SIG-M5 (cell line): ENCODE measurements at regions not wholly inside any gene's neighbourhood (a gene's known extent, or its start where the extent isn't known, plus 50 kb on each side); places are given as distances from the start of the nearest gene placed in this dataset.

Experiments used
- DNase-seq: peaks from one replicate; lab custom pipeline; 2025; lab: John Stamatoyannopoulos, UW

DNA sequence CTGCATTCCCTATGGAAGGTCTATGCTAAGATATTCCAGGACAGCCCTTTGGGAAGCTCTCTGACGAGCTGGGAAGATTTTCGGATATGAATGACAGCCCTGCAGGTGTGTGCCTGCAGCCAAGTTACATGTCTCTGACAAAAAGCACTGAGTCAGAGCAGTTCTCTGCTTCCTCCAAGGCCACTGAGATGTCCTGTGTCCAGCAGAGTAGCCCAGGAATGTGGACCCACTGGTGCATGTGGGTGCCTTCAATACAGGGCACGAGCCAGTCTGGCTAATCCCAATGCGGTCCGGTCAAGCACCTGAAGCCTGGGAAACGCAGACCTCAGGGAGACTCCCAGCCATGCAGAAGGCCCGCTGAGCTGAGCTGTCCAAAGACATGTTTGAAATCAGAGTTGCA, 565.7 kb downstream of the TCERG1L start:
- DNase-seq, result no peak

DNA sequence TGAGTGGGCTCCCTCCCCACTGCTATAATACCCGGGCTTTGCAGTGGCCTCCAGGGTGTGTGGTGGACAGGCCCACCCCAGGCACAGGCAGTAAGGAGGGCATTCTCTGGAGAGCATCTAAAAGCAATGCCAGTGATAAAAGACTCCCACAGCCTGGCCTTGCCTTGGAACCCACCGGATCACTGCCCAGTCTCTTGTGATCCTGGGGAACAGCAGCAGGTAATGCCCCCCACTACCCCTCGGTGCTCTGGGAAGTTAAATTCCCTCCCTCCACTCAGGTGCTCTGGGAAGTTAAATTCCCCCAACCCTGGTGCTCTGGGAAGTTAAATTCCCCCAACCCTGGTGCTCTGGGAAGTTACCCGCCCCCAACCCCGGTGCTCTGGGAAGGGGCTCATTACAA, 565.2 kb downstream of the TCERG1L start:
- no peak for DNase-seq

DNA sequence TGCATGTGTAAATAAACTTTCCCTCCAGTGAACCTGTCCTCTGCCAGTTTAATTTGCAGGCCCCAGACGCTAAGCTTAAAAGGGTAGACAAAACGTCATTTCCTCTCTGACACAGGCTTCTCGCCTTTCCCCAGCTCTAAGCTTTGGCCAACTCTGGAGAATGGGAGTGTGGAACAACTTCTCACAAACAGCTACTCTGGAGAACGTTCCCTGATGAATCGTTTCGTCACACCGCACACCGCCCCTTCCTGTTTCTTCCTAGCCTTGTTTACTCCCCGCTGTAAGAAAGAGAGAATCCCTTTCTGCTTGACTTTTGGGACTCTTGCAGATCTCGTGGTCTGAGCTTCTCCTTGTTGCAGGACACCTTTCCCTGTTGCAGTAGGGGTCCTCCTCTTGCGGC, 564.2 kb downstream of the TCERG1L start:
- no peak for DNase-seq

DNA sequence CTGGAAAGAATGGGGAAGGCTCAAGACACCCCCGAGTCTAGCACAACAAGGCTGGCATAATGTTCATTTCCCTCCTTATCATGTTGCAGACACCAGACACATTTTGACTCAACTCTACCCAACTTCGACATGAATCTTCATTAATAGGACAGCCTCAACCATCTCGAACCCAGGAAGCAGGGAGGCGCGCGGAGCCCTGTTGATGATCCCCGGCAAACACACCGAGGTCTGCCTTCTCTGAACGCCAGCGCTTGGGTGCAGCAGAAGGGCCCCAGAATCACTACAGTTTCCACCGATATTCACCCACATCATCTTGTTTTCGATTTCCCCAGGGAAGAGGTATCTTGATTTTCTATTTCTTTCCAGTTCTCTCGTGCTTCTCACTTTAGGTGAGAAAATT, 563.6 kb downstream of the TCERG1L start:
- no peak for DNase-seq

DNA sequence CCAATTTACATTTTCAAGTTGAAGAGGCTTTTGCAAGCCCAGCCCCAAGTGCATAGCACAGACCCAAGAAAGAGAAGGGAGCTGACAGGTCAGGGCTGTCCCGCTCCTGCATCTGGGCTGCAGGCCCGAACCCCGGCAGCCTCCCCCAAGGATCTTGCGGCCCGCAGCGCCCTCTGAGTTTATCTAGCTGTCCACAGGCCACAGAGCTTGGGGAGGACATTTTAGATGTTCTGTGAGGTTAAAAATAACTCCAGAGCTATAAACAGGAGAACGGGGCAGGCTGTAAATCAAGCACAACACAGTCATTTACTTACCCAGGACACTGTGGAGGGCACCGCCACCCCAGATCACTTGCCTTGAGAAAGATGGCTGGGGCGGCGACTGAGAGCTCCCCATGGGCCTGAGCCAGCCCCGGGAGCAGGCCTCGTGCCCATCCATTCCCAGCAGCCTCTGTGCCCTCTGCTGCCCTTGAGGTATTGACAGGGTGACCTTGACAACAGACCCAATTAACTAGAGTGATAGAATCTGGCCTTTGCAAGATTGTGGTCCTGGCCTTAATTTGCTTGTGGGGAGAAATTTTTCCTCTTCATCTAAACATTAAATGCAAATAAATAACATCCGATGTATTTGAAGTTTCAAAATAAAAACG, 563.0 kb downstream of the TCERG1L start:
- DNase-seq, result no peak

DNA sequence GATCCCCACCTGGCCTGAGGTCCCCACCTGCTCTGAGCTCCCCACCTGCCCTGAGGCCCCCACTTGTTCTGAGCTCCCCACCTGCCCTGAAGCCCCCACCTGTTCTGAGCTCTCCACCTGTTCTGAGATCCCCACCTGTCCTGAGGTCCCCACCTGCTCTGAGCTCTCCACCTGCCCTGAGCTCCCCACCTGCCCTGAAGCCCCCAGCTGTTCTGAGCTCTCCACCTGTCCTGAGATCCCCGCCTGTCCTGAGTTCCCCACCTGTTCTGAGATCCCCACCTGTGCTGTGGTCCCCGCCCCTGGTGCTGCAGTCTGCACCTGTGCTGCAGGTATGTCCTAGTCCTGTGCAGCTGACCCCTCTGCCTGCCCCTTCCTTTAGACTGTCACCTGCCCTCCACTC, 561.6 kb downstream of the TCERG1L start:
- no peak for DNase-seq

DNA sequence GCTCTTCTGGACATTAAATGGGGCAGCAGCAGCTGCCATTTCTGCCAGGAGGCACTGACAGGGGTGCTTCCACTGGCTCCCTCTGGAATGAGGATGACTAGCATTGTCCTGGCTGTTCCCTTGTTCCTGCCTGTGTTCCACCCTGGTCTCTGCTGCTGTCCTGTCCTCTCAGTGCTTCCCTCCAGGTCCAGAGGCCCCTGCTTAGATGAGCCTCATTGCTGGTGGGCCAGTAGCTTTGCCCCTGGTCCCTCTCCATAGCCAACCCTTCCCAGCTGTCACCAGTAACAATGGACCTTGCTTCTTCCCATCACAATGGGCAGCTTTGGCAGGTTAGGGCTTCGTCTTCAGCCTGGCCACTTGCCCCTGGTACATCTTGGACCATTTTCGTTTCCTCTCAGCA, 561.1 kb downstream of the TCERG1L start:
- DNase-seq, result no peak

DNA sequence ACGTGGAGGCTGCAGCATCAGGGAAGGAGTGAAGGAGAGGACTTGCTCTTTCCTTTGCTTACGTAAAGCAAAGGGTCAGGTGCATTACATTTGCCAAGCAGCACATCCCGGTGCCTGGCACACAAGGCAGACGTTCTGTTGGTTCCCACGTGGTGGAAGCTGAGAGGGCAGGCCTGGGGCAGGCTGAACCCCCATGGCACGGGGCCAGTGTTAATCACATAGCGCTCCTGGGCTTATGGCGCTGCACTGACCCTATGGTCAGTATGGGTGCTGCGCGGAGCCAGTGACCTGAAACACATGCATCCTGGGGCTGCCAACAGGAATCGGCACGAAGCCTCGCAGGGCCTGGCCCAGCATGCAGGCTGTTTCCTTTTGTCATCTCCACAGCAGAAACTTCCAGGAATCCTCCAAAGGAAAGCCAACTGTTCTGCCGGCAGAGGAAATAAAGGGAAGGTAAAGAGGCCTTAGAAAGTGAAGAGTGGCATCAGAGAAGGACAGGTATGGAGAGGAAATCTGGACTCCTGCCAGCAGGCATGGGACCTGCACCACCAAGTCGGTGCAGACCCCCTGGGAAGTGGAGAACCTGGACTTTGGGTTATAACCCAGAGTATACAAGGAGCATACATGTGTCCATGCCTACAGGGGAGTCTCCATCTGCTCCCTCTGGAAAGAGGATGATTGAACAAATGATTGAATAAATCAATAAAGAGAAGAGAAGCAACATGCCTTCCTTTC, 560.2 kb downstream of the TCERG1L start:
- DNase-seq, result no peak

DNA sequence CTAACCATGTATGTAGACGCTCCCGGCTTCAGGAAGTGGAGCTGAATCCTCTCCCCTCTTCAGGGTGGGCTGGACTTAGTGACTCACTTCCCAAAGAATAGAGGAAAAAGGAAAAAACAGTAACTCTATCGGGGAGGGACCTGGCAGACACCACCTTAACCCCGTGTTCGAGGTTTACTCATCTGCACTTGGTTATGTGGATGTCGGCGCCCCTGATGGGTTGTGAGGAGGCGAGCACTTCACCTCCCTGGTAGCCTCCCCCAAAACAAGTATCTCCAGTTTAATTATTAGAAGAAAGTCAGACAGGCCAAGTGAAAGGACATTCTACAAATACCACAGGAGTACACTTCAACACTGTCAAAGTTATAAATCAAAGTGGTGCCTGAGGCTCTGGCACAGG, 559.7 kb downstream of the TCERG1L start:
- DNase-seq, result no peak

DNA sequence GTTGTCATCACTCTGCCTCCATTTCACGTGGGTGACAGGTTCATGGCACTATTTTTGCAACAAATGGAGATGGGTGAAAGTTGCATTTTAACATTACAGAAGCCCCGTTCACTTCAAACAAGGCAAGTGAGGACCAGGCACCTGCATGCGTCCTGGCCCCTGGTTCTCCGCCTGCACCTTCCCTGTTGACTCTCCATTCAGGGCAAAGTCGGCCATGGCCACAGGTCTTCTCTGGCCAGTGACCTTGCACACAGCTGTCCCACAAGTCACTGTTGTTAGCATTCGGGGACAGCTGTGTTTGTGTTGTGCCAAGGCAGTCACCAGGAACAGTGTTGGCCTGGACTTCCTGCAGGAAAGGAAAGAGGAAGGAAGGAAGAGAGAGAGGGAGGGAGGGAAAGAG, 554.9 kb downstream of the TCERG1L start:
- DNase-seq, result no peak

DNA sequence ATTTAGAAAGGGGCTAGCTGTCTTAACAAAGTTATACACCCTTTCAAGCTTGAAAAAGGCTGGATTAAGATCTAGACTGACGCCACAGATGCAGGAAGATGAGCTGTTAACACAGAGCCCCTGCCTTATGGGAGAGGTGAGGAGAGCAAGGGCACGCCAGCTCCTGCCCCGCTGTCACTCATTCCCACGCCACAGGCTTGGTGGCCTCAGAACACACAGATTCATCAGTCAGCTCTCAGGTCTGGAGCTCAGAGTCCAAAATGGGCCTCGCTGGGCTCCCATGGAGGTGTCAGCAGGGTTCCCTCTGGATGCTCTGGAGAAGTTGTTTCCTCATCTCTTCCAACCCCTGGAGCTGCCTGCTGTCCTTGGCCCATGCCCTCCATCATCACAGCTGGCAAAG, 554.2 kb downstream of the TCERG1L start:
- DNase-seq, result no peak

DNA sequence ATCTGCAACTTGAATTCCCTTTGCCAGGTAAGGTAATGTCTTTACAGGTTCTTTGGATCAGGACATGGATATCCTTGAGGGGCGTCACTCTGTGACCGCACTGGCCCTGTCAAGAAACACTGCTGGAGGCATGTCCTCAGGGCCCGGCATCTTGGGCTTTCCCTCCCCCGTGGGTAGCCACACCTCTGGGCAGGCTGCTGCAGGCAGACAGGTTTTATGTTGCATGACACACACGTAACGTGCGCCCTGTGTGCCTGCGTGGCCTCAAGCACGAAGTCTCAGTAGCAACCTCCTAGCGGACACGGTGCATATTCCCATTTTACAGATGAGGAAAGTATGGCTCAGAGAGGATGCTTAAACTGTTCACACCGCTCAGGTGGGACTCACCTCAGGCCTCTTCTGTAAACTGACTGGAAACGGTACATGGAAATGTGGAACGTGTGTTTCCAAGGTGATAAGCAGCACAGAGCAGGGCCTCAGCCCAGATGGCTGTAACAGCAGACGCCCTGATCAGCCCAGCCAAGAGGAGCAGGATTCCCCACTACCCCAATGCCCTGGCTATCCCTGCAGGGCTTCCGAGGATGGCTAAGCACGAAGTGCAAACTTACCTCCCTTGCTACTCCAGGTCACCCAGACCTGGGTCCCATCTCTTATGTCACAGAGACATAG, 553.6 kb downstream of the TCERG1L start:
- DNase-seq, result no peak

DNA sequence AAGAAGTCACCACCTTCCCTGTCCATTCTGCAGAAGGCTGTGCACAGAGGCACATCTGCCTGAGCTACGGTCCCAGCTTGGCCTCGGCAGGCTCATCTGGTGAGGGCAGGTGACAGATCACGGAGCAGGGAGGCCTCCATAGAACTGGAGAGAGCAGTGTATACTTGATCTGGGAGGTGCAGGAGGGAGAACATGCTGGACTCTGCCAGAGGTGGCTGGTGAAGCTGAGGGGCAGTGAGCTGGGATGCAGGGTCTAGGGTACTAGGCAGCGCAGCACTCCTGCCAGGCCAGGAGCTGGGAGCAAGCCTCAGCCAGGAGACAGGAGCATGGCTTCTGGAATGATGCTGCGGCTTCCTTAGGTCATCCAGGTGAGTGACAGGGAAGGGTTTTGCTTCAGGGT, 553.0 kb downstream of the TCERG1L start:
- DNase-seq, result no peak

DNA sequence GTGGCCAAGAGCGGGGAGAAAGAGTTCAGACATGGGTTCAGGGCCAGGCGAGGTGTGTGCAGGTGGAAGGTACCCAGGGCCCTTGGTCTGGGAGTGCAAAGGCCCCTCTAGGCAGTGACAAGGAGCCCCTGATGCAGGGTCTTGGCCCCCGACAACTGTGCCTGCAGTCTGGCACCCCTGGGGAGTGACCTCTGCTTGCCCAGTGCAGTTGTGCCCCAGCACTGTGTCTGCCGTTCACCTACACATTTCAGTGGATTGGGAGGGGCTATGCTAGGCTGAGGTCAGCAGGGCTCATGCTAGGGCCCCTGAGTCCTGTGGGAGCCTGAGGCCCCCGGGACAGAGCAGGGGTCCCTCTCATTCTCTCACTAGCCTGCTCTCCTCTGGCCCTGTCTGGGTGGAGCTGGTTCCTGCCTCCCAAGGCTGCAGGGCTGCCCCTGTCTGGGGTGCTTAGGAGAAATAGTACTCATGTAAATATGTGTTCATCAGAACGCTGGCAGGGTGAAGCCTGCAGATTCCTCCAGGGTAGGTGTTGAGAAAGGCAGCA, 550.4 kb downstream of the TCERG1L start:
- DNase-seq, result no peak

DNA sequence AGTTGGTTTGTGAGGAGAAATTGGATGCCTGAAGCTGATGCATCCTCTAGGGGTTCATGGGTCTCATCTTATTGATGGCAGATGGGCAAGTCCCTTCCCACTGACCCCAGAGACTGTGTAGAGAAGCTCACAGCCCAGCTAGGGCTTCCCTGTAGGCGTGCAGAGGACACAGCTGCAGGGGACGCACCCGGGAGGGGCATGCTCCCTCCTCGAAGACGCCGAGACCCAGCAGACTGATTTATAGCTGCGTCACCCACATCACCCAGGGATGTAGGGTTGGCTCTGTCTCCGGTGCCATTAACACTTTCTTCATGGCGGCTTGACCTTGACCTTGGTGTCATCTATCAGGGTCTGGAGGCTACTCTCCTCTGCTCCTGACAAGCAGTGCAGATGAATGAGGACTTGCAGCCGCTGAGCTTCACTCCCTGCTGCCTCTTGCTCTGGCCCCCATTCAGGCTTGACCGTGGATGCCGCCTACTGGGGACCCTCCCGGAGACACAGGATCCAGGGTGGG, 549.7 kb downstream of the TCERG1L start:
- no peak for DNase-seq

DNA sequence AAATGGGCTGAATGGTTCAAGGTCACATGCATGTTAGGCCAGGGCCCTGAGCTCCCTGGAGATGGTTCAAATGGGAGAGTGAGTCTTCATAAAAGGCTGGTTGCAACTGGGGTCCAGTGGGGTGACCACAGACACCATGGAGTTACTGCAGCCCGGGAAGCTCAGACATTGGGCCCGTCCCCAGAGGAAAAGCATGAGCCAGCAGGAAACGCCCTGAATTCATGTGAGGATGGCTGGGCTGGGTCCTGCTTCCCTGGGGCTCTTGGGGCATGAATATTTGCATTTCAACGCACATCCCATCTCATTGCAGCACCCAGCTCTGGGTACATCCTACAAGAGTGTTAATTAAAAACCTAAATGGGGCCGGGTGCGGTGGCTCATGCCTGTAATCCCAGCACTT, 549.0 kb downstream of the TCERG1L start:
- DNase-seq, result no peak

DNA sequence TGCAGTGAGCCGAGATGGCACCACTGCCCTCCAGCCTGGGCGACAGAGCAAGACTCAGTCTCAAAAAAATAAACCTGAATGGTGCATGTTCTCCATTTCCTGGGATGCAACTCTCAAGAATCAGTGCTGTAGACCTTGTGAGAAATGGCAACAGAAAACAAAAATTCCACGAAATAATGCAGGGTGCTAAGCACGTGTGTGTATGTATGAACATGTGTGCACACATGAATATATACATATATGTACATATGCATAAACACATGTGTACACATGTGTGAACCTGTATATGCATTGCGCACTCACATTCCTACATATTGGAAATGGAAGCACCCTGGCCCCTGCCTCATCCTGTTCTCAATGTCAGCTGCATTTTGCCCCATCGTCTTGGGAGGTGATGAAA, 548.5 kb downstream of the TCERG1L start:
- DNase-seq, result no peak

DNA sequence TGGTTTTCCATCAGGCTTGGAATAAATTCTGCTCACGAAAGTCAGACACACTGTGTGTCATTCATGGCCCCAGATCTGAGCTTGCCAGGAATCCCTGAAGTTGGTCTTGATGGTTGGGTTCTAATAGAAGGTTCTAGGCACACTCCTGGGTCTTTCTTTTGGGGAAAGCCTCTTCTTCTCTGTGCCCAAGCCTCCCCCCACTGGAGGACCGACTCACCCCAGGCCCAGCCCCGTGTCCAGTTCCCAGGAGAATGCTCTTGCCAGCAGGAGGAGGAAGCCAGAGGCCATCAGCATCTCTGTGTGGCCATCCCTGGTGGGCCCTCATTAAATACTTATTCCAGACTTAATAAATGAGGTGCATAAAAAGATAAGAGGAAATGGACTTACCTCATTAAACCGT, 548.0 kb downstream of the TCERG1L start:
- no peak for DNase-seq

DNA sequence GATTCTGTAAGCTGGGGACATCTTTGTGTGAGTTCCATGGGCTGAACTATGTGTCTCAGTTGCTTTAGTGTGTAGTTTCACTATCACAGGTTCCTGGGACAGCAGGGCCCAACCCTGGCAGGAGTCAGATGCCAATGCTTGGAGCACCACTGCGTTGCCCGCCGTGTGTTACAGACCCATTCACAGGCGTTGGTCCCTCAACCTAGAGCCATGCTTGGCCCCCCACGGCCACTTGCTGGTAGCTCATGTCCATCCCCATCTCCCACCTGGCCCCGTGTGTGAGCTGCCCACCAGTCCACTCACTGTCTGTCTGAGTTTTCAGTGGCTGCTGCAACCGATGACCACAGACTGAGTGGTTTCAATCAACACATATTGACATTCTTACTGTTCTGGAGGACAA, 546.9 kb downstream of the TCERG1L start:
- DNase-seq, result no peak

DNA sequence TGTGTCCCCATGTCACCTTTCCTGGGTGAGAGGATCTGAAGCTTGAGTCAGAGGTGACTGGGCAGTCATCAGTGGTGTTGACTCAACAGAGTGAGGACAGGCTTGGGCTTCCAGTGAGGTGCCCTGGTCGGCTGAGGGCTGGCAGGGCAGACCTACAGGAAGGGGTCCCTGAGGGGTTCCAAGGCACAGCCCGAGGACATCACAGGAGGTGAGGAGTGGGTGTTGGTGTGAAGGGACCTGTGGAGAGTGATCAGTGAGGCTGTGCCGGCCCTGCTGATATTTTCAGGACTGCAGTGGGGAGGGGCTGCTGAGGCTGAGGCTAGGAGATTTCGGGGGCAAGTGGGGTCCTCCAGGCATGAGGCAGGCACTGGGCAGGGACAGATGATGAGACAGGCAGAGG, 545.5 kb downstream of the TCERG1L start:
- no peak for DNase-seq

DNA sequence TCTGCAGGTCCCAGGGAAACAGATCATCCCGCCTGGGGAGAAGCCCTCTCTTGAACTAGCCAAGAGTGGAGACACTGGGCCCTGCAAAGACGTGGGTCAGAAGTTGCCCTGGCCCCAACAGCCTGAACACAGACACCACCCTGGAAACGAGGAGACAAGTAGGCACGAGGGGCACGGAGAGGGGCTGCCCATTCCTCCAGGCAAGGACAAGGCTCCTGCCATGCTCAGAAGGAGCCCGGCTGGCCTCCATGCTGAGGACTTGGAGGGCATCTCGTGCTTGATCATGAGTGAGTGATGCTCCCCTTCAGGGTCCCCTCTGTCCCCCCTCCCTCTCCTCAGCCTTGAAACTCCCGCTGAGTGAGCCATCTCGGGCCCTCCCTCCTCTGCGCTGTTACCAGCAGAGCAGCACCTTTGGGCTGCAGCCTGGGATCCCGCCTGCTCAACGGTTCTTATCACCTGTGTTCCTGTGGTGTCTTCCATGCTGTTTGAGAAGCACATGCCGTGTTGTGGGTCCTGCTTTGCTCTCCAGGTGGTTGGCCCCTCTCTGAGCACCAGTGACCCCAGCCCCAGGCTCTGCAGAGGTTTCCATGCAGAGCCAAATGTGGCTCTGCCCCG, 544.3 kb downstream of the TCERG1L start:
- no peak for DNase-seq
